Breast epithelium (tissue), 3 donors: ENCODE measurements at regions not wholly inside any gene's neighbourhood (a gene's known extent, or its start where the extent isn't known, plus 50 kb on each side); places are given as distances from the start of the nearest gene placed in this dataset.

ENCODE experiments used
- CTCF ChIP-seq, 3 donors: fragments of 450-650 bp; IDR thresholded peaks; one replicate each; pipeline ENCODE4 v1.5.1; 2016 to 2017; ENCODE audit warnings: antibody characterized with exemption in 3 of 3, mild to moderate bottlenecking in 3 of 3, moderate library complexity in 3 of 3
- POLR2AphosphoS5 ChIP-seq, 3 donors: sonication (generic); formaldehyde crosslinking; IDR thresholded peaks; one replicate each; pipeline ENCODE4 v1.6.1; 2017; ENCODE audit warnings: antibody characterized with exemption in 3 of 3

DNA sequence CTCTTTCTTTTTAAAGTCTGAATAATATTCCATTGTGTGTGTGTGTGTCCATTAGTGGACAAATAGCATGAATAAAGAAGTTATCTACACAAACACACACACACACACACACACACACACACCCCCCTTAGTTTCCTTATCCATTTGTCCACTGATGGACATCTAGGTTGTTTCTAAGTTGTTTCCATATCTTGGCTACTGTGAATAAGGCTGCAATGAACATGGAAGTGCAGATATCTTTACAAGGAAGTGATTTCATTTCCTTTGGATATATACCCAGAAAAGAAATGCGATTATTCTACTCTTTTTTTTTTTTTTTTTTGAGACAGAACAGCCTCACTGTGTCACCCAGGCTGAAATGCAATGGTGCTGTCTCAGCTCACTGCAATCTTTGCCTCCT, 113.5 kb downstream of the MBL2 start:
- TF ChIP-seq POLR2AphosphoS5 (IDR thresholded peaks at IDR 0.05) (no peak), CTCF (IDR thresholded peaks at IDR 0.05) (no peak)
